HEK293 (cell line): ENCODE measurements at regions not wholly inside any gene's neighbourhood (a gene's known extent, or its start where the extent isn't known, plus 50 kb on each side); places are given as distances from the start of the nearest gene placed in this dataset.
"Not testable (repeated sequence)": the region's sequence is repeated elsewhere in the genome, so short reads cannot be mapped to it uniquely, and the experiment has no call there.

ENCODE experiments used
- MZF1 ChIP-seq: fragments of 450-650 bp; formaldehyde crosslinking; IDR thresholded peaks from 2 replicates; pipeline ENCODE4 v1.5.1; 2017; ENCODE audit warnings: missing biosample characterization, missing genetic modification characterization, borderline replicate concordance
- OSR2 ChIP-seq: fragments of 450-650 bp; formaldehyde crosslinking; IDR thresholded peaks from 2 replicates; pipeline ENCODE4 v1.5.1; 2016; ENCODE audit warnings: missing biosample characterization, missing genetic modification characterization
- PRDM1 ChIP-seq: fragments of 450-650 bp; formaldehyde crosslinking; IDR thresholded peaks from 2 replicates; pipeline ENCODE4; 2016; ENCODE audit warnings: missing biosample characterization, missing genetic modification characterization
- ZBTB1 ChIP-seq: fragments of 450-650 bp; formaldehyde crosslinking; IDR thresholded peaks from 2 replicates; pipeline ENCODE4 v1.5.1; 2016; ENCODE audit warnings: missing biosample characterization, missing genetic modification characterization
- ZFP37 ChIP-seq: fragments of 450-650 bp; formaldehyde crosslinking; IDR thresholded peaks from 2 replicates; pipeline ENCODE4 v1.5.1; 2016; ENCODE audit warnings: missing biosample characterization, missing genetic modification characterization
- ZNF133 ChIP-seq: fragments of 450-650 bp; formaldehyde crosslinking; IDR thresholded peaks from 2 replicates; pipeline ENCODE4 v1.5.1; 2016; ENCODE audit warnings: missing biosample characterization, missing genetic modification characterization
- ZNF146 ChIP-seq: fragments of 450-650 bp; formaldehyde crosslinking; IDR thresholded peaks from 2 replicates; pipeline ENCODE4 v1.5.1; 2016; ENCODE audit warnings: missing biosample characterization, missing genetic modification characterization
- ZNF248 ChIP-seq: fragments of 450-650 bp; formaldehyde crosslinking; IDR thresholded peaks from 2 replicates; pipeline ENCODE4 v1.5.1; 2017; ENCODE audit warnings: missing biosample characterization, missing genetic modification characterization
- ZNF792 ChIP-seq: fragments of 450-650 bp; formaldehyde crosslinking; IDR thresholded peaks from 2 replicates; pipeline ENCODE4 v1.5.1; 2016; ENCODE audit warnings: missing biosample characterization, missing genetic modification characterization
- TF ChIP-seq, protein P1 (sequence below): fragments of 450-650 bp; formaldehyde crosslinking; IDR thresholded peaks from 2 replicates; pipeline ENCODE4 v1.5.1; 2016; ENCODE audit warnings: missing biosample characterization, missing genetic modification characterization
- TF ChIP-seq, protein P2 (sequence below): fragments of 450-650 bp; formaldehyde crosslinking; IDR thresholded peaks from 2 replicates; pipeline ENCODE4 v1.5.1; 2016; ENCODE audit warnings: missing biosample characterization, missing genetic modification characterization
- TF ChIP-seq, protein P3 (sequence below): fragments of 450-650 bp; formaldehyde crosslinking; IDR thresholded peaks from 2 replicates; pipeline ENCODE4 v1.5.1; 2017; ENCODE audit warnings: missing biosample characterization, missing genetic modification characterization

DNA sequence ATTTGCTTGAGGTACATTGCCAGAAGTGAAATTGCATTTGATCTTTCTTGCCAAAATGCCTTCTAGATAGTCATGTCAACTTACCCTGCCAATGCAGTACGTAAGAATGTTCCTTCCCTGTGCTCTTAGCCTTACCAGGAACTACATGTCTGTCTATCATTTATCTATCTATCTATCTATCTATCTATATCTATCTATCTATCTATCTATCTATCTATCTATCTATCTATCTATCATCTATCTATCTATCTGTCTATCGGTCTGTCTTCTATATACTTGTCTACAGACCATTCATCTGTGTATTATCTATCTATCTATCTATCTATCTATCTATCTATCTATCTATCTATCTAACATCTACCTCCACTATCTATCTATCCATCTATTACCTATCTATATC is 456.9 kb upstream of the MKI67 start:
- TF ChIP-seq, protein P1, sequence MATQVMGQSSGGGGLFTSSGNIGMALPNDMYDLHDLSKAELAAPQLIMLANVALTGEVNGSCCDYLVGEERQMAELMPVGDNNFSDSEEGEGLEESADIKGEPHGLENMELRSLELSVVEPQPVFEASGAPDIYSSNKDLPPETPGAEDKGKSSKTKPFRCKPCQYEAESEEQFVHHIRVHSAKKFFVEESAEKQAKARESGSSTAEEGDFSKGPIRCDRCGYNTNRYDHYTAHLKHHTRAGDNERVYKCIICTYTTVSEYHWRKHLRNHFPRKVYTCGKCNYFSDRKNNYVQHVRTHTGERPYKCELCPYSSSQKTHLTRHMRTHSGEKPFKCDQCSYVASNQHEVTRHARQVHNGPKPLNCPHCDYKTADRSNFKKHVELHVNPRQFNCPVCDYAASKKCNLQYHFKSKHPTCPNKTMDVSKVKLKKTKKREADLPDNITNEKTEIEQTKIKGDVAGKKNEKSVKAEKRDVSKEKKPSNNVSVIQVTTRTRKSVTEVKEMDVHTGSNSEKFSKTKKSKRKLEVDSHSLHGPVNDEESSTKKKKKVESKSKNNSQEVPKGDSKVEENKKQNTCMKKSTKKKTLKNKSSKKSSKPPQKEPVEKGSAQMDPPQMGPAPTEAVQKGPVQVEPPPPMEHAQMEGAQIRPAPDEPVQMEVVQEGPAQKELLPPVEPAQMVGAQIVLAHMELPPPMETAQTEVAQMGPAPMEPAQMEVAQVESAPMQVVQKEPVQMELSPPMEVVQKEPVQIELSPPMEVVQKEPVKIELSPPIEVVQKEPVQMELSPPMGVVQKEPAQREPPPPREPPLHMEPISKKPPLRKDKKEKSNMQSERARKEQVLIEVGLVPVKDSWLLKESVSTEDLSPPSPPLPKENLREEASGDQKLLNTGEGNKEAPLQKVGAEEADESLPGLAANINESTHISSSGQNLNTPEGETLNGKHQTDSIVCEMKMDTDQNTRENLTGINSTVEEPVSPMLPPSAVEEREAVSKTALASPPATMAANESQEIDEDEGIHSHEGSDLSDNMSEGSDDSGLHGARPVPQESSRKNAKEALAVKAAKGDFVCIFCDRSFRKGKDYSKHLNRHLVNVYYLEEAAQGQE (tag by site-specific recombination) = not testable (repeated sequence)
- TF ChIP-seq ZBTB1 (tag by site-specific recombination); OSR2; ZNF792; ZNF248; ZNF146; PRDM1; MZF1 (tag by site-specific recombination); ZFP37 (tag by site-specific recombination); ZNF133: not testable (repeated sequence)
- TF ChIP-seq, protein P2, sequence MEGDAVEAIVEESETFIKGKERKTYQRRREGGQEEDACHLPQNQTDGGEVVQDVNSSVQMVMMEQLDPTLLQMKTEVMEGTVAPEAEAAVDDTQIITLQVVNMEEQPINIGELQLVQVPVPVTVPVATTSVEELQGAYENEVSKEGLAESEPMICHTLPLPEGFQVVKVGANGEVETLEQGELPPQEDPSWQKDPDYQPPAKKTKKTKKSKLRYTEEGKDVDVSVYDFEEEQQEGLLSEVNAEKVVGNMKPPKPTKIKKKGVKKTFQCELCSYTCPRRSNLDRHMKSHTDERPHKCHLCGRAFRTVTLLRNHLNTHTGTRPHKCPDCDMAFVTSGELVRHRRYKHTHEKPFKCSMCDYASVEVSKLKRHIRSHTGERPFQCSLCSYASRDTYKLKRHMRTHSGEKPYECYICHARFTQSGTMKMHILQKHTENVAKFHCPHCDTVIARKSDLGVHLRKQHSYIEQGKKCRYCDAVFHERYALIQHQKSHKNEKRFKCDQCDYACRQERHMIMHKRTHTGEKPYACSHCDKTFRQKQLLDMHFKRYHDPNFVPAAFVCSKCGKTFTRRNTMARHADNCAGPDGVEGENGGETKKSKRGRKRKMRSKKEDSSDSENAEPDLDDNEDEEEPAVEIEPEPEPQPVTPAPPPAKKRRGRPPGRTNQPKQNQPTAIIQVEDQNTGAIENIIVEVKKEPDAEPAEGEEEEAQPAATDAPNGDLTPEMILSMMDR = not testable (repeated sequence)
- TF ChIP-seq, protein P3, sequence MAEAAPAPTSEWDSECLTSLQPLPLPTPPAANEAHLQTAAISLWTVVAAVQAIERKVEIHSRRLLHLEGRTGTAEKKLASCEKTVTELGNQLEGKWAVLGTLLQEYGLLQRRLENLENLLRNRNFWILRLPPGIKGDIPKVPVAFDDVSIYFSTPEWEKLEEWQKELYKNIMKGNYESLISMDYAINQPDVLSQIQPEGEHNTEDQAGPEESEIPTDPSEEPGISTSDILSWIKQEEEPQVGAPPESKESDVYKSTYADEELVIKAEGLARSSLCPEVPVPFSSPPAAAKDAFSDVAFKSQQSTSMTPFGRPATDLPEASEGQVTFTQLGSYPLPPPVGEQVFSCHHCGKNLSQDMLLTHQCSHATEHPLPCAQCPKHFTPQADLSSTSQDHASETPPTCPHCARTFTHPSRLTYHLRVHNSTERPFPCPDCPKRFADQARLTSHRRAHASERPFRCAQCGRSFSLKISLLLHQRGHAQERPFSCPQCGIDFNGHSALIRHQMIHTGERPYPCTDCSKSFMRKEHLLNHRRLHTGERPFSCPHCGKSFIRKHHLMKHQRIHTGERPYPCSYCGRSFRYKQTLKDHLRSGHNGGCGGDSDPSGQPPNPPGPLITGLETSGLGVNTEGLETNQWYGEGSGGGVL (tag by site-specific recombination) = not testable (repeated sequence)
